ENCODE measurements at regions not wholly inside any gene's neighbourhood (a gene's known extent, or its start where the extent isn't known, plus 50 kb on each side); places are given as distances from the start of the nearest gene placed in this dataset.

DNA sequence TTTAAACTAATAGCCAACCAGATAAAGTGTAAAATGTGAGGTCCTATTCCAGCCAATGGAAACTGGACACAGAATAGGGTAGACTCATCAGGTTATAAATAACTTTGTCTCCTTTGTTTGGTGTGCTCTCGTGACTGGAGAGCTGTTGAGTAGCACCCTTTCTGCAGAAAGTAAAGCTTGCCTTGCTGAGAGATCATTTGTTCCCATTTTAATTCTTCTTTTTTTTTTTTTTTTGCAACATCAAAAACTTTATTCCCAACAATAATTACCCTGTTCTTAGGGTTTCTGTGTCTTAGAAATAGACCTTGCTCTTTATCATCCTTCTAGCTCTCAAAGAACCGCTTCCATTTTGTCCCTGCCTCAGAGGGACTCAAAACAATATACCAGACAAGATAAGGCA, 220.4 kb downstream of the FAM76B start:
- TF ChIP-seq ARNTL (CRISPR knock-in tag; IDR thresholded peaks at IDR 0.05; ENCODE audit: borderline replicate concordance, low read depth) (no peak), ZC3H10 (CRISPR knock-in tag; IDR thresholded peaks at IDR 0.05) (no peak), ZNF70 (CRISPR knock-in tag; IDR thresholded peaks at IDR 0.05) (no peak), ZFP3 (CRISPR knock-in tag; IDR thresholded peaks at IDR 0.05) (no peak), SNAI2 (CRISPR knock-in tag; IDR thresholded peaks at IDR 0.05) (no peak), PATZ1 (CRISPR knock-in tag; IDR thresholded peaks at IDR 0.05; ENCODE audit: borderline replicate concordance) (no peak), PPARA (CRISPR knock-in tag; IDR thresholded peaks at IDR 0.05; ENCODE audit: borderline replicate concordance) (no peak), ZNF565 (CRISPR knock-in tag; conservative IDR thresholded peaks at IDR 0.05; ENCODE audit: low read depth) (no peak), ISL1 (CRISPR knock-in tag; IDR thresholded peaks at IDR 0.05) (no peak), ZFP30 (CRISPR knock-in tag; IDR thresholded peaks at IDR 0.05) (no peak), TOX (CRISPR knock-in tag; IDR thresholded peaks at IDR 0.05; ENCODE audit: borderline replicate concordance) (no peak), CREB5 (CRISPR knock-in tag; IDR thresholded peaks at IDR 0.05; ENCODE audit: low read depth) (no peak)

Measured in SK-N-SH treated with all-trans-retinoic acid at 6 μM for 48 hours (cell line).